ENCODE measurements at regions not wholly inside any gene's neighbourhood (a gene's known extent, or its start where the extent isn't known, plus 50 kb on each side); places are given as distances from the start of the nearest gene placed in this dataset.
A peak's percentile ranks its signal among the peaks of the same experiment; 100 is the strongest.

DNA sequence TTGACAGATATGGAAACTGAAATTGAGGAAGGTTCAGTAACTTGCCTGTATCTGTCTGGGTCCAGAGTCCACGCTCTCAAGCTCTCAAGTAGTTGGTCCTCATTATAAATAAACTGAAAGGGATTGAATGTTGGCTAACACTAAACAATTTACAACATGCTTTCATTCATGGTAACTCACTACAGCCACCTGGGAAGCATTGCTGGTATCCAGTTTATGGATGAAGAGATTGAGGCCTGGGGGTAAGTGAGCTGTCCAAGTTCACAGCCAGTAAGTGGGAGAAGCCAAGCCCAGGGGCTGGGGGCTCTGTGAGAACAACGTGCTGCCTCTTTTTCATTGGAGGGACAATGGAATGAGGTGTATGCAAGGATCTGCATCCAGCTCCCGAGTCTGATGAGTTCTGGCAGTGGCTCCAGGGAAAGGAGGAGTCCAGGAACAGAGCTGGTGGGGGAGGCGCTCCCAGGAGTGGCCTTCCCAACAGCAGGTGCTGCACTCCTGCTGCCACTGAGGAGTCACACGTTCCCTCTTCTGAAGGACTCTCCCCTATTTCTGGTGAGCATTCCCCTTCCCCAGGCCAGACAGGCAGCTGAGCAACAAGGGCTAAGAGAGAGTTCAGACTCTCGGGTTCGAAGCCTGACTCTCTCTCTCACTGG lies 175.8 kb downstream of the CSNK2A3 start:
- DNase-seq (ENCODE audit: low spot score) = no peak

GRCh38 chr11:11173316-11174025 lies 179.6 kb downstream of the CSNK2A3 start:
- DNase-seq (ENCODE audit: low spot score) = no peak

DNA sequence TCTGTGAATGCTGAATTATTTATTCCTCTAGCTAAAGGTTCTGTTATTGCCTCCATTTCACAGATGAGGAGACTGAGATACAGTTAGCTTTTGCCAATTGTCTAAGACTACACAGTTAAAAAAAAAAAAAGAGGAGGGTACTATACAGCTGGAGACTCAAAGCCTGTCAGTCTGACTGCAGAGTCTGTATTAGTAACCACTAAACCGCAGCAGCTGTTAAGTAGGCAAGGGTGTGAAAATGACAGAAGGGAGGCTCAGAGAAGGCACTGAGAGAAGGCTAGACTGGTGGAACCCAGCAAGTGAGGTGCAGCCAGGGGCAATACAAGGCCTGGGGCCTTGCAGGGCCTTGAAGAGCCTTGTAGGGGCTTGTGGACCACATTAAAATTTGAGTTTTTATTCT lies 181.2 kb downstream of the CSNK2A3 start:
- no peak for DNase-seq (ENCODE audit: low spot score)

DNA sequence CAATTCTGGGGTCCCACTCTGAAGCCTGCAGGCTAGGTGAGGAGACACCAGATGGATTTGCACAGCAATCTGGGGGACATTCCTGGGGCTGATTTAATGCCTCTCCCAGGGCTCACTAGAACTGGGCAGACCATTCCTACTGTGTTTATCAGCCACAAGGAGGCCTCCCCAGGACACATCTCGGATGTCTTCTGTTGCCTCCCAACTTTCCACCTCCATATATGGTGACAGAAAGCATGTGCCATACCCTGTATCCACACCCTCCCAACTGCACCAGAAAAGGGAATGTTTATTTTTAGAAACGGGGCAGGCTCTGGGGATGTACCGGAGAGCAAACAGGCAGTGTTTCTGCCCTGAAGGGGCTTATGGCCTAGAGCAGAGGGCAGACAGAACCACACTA lies 181.8 kb downstream of the CSNK2A3 start:
- DNase-seq (ENCODE audit: low spot score) = no peak

GRCh38 chr11:11170352-11171084 lies 182.5 kb downstream of the CSNK2A3 start:
- DNase-seq (ENCODE audit: low spot score) = no peak

DNA sequence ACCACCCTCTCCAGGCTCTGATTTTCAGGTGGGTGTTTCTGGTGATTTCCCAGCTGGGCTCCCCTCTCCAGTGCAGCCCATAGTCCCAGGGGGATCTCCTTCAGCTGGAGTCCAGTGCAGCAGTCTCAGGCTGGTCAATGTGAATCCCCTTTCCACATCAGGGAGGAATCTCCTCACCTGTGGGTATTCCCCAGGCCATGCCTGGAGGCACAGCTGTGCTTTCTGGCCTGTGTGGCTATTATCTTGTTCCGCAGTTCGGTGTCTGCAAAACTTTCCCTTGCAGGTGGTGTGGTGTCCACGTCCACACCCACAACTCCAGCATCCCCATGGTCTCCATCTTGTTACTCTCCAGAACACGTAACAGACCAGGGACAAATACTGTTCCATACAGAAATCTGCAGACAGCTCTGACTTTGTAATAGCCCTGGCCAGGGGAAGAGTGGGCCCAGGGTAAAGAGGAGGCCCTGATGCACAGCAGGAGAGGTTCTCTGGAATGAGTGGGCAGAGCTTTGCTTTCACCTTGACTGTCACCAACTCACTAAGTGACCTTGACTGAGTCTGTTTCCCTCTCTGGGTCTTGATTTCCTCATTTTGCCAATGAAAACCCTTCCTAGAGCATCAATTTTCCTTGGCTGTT lies 183.2 kb downstream of the CSNK2A3 start:
- DNase-seq (ENCODE audit: low spot score) = no peak

- DNase-seq (ENCODE audit: low spot score) = no peak
Observed at GRCh38 chr11:11167806-11168205, 185.2 kb downstream of the CSNK2A3 start.

- DNase-seq (ENCODE audit: low spot score) = no peak
Observed at GRCh38 chr11:11164334-11164690, 188.7 kb downstream of the CSNK2A3 start.

DNA sequence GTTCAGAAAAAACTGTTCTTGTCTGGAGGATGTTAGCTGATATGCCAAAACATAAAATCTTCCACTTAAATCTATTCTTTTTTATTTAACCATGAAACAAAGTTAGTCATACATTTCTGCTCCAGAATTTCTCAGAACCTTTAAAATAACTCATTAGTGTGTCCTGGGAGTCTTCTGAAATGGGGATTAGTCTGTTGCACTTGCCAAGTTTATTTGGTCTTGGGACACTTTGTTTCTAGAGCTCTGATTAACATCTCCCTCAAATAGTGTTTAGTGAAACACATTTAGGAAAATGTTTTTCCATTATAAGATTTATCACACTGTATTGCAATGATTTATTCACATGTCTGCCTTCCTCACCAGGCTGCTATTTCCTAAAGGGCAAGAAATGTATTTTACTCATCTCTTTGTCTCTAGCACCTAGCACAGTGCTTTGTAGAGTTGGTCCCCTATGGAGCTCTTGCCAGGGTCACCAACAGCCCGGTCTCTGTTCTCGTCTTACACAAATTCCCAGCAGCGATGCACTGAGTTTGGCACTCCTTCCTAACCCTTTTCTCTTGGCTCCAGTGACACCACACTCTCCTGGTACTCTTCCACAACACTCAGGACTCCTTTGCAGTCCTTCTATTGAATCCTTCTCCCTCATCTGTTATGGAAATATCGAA lies 189.2 kb downstream of the CSNK2A3 start:
- no peak for DNase-seq (ENCODE audit: low spot score)

DNA sequence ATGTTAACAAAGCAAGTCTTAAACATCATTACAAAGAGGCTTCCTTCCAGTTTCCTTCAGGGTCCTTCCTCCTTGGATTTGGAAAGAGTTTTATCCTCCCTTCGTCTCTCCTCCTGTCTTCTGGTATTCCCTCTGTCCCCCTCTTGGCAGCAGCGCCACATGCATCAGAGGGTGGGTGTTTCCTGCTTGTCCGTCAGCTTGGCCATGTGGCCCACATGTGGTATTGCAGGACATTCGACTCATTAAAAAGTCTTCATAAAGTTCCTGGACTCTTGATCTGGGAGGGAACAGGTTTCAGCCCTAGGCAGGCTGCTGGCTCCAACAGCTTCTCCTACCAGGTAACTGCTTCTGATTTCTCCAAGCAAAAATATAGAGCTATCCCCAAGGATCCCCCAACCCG lies 189.8 kb downstream of the CSNK2A3 start:
- DNase-seq (ENCODE audit: low spot score) = no peak

- DNase-seq (ENCODE audit: low spot score) = peak; percentile 10
Observed at GRCh38 chr11:11157185-11157584, 195.9 kb downstream of the CSNK2A3 start.

DNA sequence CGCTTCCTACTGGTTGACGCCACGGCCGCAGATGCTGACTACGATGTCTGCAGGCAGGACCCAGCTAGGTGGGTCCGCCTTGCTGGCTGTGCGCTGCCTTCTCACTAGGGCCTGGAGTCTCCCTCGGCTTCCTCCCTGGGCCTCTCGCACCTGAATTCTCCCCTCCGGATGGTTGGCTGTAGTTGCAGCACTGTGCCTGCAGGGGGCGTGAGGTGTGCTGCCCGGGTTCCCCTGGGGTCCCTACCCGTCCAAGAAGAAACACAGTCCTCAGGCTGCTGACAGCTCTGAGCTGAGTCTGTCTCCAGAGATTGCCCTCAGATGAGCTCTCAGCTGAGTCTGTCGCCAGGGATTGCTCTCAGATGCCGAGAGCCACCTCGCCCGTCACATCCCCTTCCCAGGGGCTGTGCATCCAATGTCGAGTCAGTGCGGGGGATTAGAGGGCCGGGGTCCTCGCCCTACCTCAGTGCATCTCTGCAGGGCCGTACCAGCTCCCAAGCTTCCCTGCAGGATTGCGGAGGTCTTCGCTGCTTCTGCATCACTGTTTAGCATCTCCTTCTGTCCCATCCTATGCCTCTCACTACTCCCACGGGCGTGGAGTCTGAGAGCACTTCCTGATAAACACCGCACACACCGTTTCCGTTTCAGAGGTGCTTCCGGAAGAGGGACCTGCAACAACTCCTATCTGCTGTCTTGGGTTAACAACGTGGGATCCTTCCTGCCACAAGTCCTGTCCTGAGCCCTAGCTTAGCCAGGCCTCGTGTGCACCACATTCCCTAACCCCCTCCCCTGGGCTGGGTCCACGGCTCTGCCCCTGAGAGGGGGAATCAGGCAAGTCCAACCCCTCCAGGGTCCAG lies 196.9 kb downstream of the CSNK2A3 start:
- DNase-seq (ENCODE audit: low spot score) = peak; percentile 17

GRCh38 chr11:11152877-11153276 lies 200.2 kb downstream of the CSNK2A3 start:
- no peak for DNase-seq (ENCODE audit: low spot score)

GRCh38 chr11:11149671-11150459 lies 203.2 kb downstream of the CSNK2A3 start:
- no peak for DNase-seq (ENCODE audit: low spot score)

GRCh38 chr11:11148596-11148995 lies 204.5 kb downstream of the CSNK2A3 start:
- no peak for DNase-seq (ENCODE audit: low spot score)

- no peak for DNase-seq (ENCODE audit: low spot score)
Observed at GRCh38 chr11:11148104-11148509, 204.9 kb downstream of the CSNK2A3 start.

- no peak for DNase-seq (ENCODE audit: low spot score)
Observed at GRCh38 chr11:11146830-11147229, 206.2 kb downstream of the CSNK2A3 start.

DNA sequence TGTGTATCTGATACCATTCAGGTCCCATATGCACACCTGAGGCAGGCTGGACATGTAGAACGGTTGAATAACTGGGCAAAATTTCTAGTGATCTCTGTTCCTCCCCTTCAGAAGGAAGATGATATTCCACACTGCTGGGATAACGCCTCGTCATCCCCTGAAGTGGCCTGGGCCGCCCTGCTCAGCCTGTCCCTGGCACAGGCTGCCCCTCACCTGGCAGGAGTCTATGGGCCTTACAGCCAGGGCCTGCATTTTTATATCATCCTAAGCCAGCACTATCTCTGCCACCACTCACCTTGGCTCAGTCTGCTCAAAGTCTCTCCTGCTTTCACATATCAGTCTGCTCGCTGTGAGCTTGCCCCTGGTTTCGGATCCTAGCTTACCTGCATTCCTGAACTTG lies 209.2 kb downstream of the CSNK2A3 start:
- DNase-seq (ENCODE audit: low spot score) = no peak

DNA sequence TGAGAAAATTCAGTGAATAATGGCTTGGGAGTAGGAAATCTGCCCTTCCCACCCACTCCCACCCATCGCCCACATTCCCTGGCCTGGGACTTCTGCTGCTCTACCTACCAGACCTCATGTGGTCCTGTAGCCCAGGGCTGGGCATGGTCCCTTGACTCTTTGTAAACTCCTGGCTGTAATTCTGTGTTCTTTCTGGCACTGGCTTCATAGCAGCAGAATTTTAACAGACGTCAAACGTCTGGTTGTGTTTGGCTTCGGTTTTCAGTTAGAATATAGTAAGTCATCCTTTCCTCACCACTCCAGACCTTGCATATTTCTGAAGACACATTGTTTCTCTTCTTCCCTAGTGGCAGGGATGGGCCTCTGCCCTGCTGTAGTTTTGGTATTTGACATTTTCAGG lies 210.6 kb downstream of the CSNK2A3 start:
- DNase-seq (ENCODE audit: low spot score) = no peak

DNA sequence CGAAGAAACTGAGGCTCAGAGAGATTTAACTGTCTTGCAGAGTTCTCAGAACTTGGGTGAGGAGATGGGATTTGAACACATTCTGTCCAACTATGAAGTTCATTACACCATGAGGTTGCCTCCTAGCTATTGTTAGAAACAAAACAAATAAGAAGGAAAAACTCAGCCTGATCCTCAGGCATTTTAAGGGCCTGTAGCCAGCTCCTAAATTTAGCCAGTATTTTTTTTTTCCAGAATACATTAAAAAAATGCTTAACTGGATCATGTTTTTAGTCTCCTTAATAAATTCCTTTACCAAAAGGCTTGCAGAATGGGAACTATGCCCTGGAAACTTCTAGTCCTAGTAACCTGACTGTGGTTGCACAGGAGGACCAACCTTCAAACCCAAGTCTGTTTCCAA lies 212.0 kb downstream of the CSNK2A3 start:
- DNase-seq (ENCODE audit: low spot score) = no peak

All from SK-N-DZ (cell line).